Mucosa of stomach (tissue), 1 donor: ENCODE measurements at regions not wholly inside any gene's neighbourhood (a gene's known extent, or its start where the extent isn't known, plus 50 kb on each side); places are given as distances from the start of the nearest gene placed in this dataset.

ENCODE experiments used
- H3K27me3 ChIP-seq: one replicate; pipeline ENCODE4 v1.7.0; 2013; ENCODE audit warnings: mild to moderate bottlenecking, low read length; ENCODE audit not compliant: control insufficient read depth, insufficient read depth
- H3K36me3 ChIP-seq: one replicate; pipeline ENCODE4 v1.7.0; 2013; ENCODE audit warnings: low read length; ENCODE audit not compliant: control insufficient read depth, insufficient read depth
- H3K4me1 ChIP-seq: one replicate; pipeline ENCODE4 v1.7.0; 2013; ENCODE audit warnings: mild to moderate bottlenecking, low read length; ENCODE audit not compliant: control insufficient read depth, insufficient read depth
- H3K4me3 ChIP-seq: one replicate; pipeline ENCODE4 v1.7.0; 2013; ENCODE audit warnings: low read length
- H3K9ac ChIP-seq: one replicate; pipeline ENCODE4 v1.7.0; 2013; ENCODE audit warnings: mild to moderate bottlenecking, low read length, moderate library complexity
- H3K9me3 ChIP-seq: one replicate; pipeline ENCODE4 v1.7.0; 2013; ENCODE audit warnings: mild to moderate bottlenecking, low read length, moderate library complexity; ENCODE audit not compliant: control insufficient read depth
- donor health status: Pancreatic carcinoma.

GRCh38 chr1:173420330-173420806, 56.8 kb upstream of the PRDX6 start:
- no peak overlapping the region for H3K4me3 ChIP-seq

DNA sequence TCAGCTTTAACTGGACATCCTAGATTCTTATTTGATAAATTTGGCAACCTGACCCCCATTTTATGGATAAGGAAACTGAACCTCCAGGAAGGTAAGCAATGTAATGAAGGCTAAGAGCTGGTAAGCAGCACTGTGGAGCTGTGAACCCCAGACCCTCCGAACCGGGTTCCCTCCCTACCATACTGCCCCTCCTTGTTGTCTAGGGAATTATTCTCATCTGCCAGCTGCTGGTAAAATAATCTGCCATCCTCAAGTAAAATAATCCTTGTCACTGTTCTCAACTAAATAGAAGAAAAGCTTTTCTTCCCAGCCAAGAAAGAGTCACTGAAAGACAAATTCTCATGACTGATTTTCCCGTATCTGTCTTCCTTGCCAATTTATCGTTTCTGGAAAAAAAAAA, 55.8 kb upstream of the PRDX6 start:
- Histone ChIP-seq H3K9me3 (no peaks in the 10 kb centered on the region), H3K4me1 (peaks cover 12% of the 10 kb centered on the region), H3K4me3 (no peak overlapping the region), H3K27me3 (no peaks in the 10 kb centered on the region), H3K36me3 (no peaks in the 10 kb centered on the region), H3K9ac (no peak overlapping the region)

More at GRCh38 chr1:173420330-173420806, 56.8 kb upstream of the PRDX6 start:
- no peaks in the 10 kb centered on the region for H3K9me3 ChIP-seq
- no peaks in the 10 kb centered on the region for H3K36me3 ChIP-seq
- peaks cover 3% of the 10 kb centered on the region for H3K4me1 ChIP-seq
- H3K9ac ChIP-seq = no peak overlapping the region
- H3K27me3 ChIP-seq = no peaks in the 10 kb centered on the region

GRCh38 chr1:173421789-173422188, 55.3 kb upstream of the PRDX6 start:
- peaks cover 14% of the 10 kb centered on the region for H3K4me1 ChIP-seq
- no peaks in the 10 kb centered on the region for H3K27me3 ChIP-seq
- H3K36me3 ChIP-seq = no peaks in the 10 kb centered on the region
- no peaks in the 10 kb centered on the region for H3K9me3 ChIP-seq
- H3K9ac ChIP-seq = no peak overlapping the region
- H3K4me3 ChIP-seq = no peak overlapping the region

- no peaks in the 10 kb centered on the region for H3K36me3 ChIP-seq
- peaks cover 18% of the 10 kb centered on the region for H3K4me1 ChIP-seq
- no peaks in the 10 kb centered on the region for H3K9me3 ChIP-seq
These were observed 54.6 kb upstream of the PRDX6 start for GRCh38 chr1:173422456-173422976.

GRCh38 chr1:173423291-173423690, 53.8 kb upstream of the PRDX6 start:
- Histone ChIP-seq H3K9me3 (no peaks in the 10 kb centered on the region), H3K4me3 (no peak overlapping the region), H3K36me3 (no peaks in the 10 kb centered on the region), H3K9ac (no peak overlapping the region), H3K27me3 (no peaks in the 10 kb centered on the region), H3K4me1 (peaks cover 18% of the 10 kb centered on the region)

More at GRCh38 chr1:173422456-173422976, 54.6 kb upstream of the PRDX6 start:
- H3K27me3 ChIP-seq = no peaks in the 10 kb centered on the region
- no peak overlapping the region for H3K9ac ChIP-seq
- H3K4me3 ChIP-seq = no peak overlapping the region

- H3K27me3 ChIP-seq = no peaks in the 10 kb centered on the region
- H3K9me3 ChIP-seq = no peaks in the 10 kb centered on the region
- H3K36me3 ChIP-seq = no peaks in the 10 kb centered on the region
- H3K4me1 ChIP-seq = peaks cover 19% of the 10 kb centered on the region
- H3K9ac ChIP-seq = no peak overlapping the region
- no peak overlapping the region for H3K4me3 ChIP-seq
These were observed 53.0 kb upstream of the PRDX6 start for GRCh38 chr1:173424143-173424542.

DNA sequence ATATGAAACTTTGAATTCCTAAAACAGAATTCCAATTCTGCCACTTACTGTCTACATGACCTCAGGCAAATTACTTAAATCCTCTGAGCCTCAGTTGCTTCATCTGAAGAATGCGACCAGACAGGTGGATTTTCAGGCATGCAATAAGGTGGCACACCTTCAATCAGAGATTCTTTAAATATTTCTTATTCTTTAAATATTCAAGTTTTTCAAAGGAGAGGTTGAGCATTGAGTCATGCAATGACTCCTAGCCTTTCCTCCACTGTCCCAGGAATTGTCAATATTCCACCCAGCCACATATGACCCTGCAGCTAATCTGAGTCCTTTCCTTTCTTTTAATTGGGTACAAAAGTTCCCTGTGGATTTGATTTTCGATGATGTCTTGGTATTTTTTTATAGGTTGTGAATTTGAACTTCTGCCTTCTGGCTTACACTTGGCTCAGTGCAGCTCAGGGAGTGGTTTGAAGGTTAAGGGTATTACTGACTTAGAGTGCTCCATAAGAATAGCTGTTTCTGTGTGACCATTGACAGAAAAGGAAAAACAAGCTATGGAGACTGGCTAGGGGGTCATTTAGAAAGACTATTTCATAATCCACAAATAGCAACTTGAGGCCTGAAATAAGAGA, 52.2 kb upstream of the PRDX6 start:
- peaks cover 26% of the 10 kb centered on the region for H3K4me1 ChIP-seq
- H3K36me3 ChIP-seq = no peaks in the 10 kb centered on the region
- no peaks in the 10 kb centered on the region for H3K9me3 ChIP-seq
- no peak overlapping the region for H3K4me3 ChIP-seq
- H3K27me3 ChIP-seq = no peaks in the 10 kb centered on the region
- no peak overlapping the region for H3K9ac ChIP-seq

DNA sequence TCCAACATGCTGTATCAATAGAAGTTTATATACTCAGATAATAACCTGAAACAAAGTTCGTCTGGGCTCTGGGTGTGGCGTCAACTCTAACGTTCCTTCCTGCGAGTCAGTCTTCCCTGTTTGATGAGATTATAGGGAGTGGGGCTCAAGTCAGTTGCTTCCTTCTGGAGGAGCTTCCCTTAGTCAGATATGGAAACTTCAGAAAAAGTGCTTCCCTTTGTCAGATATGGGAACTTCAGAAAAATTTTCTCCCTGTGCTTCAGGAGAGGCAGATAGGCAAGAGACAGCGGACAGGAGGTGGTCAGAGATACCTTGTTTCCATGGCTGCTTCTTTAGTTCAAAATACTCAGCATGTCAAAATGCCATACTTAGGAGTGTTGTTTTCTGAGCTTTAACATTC, 51.1 kb upstream of the PRDX6 start:
- Histone ChIP-seq H3K4me1 (peaks cover 38% of the 10 kb centered on the region), H3K9ac (no peak overlapping the region), H3K9me3 (no peaks in the 10 kb centered on the region), H3K27me3 (no peaks in the 10 kb centered on the region), H3K36me3 (no peaks in the 10 kb centered on the region), H3K4me3 (no peak overlapping the region)

DNA sequence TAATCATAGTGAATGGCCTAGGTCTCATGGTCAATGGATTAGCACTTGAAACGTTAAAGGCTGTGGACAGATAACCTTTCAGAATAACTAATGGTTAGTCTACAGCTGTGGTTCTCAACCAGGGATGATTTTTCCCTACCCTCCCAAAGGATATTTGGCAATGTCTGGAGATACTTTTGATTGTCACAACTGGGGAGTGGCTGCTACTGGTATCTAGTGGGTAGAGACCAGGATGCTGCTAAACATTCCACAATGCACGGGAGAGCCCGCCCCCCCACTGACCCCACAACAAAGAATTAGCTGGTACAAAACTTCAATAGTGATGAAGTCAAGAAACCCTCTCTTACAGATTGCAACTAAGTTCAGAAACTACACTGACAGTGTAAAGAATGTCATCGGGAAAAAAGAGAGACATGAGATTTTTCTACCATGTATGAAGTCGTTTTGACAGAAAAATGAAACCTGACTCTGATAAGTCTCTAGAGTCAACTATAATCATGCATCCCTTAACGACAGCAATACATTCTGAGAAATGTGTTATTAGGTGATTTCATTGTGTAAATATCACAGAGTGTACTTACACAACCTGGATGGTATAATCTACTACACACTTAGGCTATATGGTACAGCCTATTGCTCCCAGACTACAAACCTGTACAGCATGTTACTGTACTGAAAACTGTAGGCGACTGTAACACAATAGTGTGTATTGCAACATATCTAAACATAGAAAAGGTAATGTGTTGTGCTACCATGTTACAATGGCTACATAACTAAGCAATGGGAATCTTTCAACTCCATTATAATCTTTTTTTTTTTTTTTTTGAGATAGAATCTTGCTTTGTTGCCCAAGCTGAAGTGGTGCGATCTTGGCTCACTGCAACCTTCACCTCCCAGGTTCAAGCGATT, 49.7 kb upstream of the PRDX6 start:
- H3K27me3 ChIP-seq = no peaks in the 10 kb centered on the region
- H3K36me3 ChIP-seq = no peaks in the 10 kb centered on the region
- H3K9ac ChIP-seq = no peak overlapping the region
- H3K4me1 ChIP-seq = peaks cover 40% of the 10 kb centered on the region
- H3K9me3 ChIP-seq = no peaks in the 10 kb centered on the region
- no peak overlapping the region for H3K4me3 ChIP-seq
